CD4-positive, alpha-beta T cell treated with Interleukin-12 subunit alpha and Interleukin-12 subunit beta, for 1 hour (primary cell): ENCODE measurements at regions not wholly inside any gene's neighbourhood (a gene's known extent, or its start where the extent isn't known, plus 50 kb on each side); places are given as distances from the start of the nearest gene placed in this dataset.

Experiments used
- DNase-seq: peaks from one replicate; pipeline ENCODE4 v3.0.0-alpha.2; 2020

DNA sequence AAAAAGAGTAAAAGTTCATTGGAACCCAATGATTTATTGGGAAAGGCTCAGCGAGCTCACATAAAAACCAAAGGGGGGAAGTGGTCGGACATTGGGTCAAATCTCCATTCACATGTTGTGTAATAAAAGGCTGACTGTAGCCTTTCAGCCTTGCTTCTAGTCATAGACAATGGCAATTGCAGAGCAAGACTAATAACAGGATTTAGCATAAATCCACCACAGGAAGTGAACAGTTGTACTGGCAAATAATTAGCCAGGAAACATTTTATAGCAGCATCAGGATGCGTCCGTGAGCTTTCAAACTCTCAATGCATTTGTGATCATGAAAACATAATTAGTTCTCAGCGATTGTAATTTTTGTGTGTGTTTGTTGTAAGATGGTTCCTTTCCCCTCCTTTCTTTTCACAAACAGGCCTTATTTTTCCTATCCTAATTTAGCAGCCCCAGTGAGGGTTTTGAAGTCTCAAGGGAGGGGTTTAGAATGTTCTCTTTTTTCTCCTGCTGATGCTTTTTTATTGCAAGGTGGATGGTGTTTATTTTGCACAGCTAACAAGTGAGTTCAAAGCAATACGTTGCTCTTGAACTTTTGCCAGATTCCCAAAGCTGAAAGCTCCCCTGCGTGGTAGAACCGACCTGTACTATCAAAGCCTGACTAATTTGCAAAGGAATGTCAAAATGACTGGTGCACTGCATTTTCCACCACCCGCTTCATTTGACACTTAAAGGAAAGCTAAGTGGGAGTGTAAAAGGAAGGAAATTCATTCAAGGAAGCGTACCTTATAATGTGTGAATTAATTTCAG, 105.6 kb downstream of the SPRY2 start:
- DNase-seq = no peak

GRCh38 chr13:80227645-80228044, 113.3 kb downstream of the SPRY2 start:
- no peak for DNase-seq

GRCh38 chr13:80226645-80227044, 114.3 kb downstream of the SPRY2 start:
- no peak for DNase-seq

DNA sequence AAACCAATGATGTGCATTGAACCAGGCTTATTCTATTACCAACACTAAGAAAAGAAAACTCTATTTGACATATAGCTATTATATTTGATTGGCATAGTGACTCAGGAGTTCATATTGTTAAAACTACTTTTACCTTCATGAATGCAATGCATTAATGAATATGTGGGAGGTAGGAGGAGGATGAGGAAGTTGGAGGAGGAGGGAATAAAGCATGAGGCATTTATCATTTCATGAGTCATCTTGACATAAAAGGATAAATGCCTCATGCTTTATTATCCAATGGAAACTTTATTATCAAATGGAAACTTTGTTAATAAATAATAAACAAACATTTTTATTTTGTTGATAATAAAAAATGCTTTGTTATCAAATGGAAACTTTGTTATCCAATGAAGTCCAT, 116.5 kb downstream of the SPRY2 start:
- DNase-seq = no peak

GRCh38 chr13:80217614-80218456, 123.1 kb downstream of the SPRY2 start:
- no peak for DNase-seq

DNA sequence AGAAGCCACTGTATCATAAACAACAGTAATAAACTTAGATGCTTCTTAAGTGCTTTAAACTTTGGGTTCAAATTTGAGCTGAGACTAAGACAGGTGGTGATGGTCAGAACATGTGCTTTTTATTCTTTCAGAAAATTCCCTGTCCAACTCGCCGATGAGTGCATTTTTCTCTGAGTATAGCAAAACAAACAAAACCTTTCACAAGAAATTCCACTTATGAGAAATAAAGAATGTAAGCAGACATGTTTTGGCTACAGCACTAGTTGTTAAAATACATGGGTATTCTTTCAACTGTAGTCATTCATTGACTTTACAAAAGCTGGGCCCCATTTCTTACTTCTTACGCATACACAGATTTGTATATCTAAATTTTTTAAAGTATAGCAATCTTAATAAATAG, 125.6 kb downstream of the SPRY2 start:
- DNase-seq = no peak

- DNase-seq = no peak
Observed at GRCh38 chr13:80214521-80214991, 126.4 kb downstream of the SPRY2 start.

- DNase-seq = no peak
Observed at GRCh38 chr13:80214050-80214449, 126.9 kb downstream of the SPRY2 start.

- DNase-seq = no peak
Observed at GRCh38 chr13:80213201-80213600, 127.7 kb downstream of the SPRY2 start.

- no peak for DNase-seq
Observed at GRCh38 chr13:80211566-80211965, 129.4 kb downstream of the SPRY2 start.

DNA sequence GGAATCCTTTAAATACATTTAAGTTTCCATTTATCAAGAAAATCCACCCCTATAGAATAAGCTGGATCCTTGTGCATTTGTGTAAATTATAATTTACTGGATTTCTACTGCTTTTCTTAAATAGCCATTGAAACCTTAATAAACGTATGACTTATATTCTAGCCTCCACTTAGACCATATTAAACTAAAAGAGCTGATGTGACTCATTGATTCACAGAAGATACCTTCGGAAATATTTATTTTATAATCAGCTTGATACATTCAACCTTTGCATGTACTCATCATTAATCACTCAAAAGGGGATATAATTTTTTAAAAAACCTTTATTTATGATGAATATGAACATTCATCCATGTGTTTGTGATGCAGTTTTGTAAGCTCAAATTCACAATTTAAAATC, 136.3 kb downstream of the SPRY2 start:
- DNase-seq = no peak

DNA sequence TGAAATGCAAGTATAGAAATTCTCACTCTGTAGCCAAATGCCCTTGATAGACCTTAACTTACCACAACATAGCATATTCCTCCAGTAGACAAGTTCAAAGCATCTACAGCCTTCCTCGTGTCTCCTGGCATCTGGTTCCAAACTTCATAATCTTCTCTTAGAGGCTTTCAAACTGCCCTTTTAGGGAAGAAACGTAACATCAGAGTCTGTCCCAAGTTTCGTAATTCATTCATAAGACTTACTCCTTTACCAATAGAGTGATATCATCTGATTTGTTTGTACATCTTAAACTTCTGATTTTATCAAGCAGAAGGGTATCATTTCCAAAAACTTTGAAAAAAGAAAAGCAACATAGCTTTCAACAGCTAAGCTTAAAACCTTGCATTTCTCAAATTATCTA, 137.4 kb downstream of the SPRY2 start:
- DNase-seq = no peak

DNA sequence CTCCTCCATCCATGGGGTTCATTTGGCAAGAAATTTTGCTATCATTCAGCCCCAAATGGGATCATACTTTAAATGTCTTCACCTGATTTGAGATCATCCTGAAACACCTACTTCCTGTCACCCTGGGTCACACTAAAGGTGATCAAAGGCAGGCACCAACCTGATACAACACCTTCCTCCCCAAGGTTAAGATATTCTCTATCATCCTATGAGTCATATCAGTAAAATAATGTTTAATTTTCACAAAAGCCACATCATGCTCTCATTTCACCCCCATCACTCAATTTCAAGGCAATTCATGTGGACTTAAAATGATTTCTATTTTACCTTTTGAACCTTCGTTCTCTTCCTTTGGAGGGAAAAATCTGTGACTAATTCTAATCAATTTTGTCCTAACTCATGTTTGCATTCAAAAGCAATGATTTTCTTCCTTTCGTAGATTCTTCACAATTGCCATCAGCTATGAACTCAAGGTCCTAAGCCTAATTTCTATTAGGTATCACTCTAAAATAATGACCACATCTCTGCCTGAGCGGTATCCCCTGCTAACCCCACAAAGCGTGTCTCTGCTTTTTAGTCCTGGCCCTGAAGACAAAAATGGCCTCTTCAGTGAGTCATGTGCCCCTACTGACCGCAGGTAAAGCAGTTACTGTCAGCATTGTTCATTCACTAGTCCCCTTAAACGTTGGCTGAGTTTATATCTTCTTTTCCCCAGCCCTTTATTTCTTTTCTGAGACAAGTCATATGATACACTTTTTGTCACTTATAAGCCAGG, 139.0 kb downstream of the SPRY2 start:
- DNase-seq = no peak

GRCh38 chr13:80199585-80200292, 141.2 kb downstream of the SPRY2 start:
- no peak for DNase-seq

GRCh38 chr13:80199067-80199466, 141.9 kb downstream of the SPRY2 start:
- DNase-seq = no peak

- DNase-seq = no peak
Observed at GRCh38 chr13:80196756-80197155, 144.2 kb downstream of the SPRY2 start.

DNA sequence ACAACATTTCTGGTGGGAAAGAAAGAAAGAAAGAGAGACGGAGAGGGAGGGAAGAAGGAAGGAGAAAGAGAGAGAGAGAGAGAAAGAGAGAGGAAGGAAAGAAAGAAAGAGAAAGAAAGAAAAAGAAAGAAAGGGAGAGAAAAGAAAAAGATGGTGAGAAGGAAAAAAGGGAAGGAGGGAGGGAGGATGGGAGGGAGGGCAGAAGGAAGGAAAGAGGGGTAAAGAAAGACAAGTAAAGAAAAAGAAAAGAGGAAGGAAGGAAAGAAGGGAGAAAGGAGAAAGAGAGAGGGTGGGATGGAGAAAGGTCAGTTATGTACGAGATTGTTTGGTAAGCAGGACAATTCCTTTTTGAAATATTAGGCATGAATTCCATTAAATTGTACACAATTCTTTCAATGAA, 145.3 kb downstream of the SPRY2 start:
- DNase-seq = no peak

- no peak for DNase-seq
Observed at GRCh38 chr13:80189889-80190597, 150.9 kb downstream of the SPRY2 start.

GRCh38 chr13:80180740-80181355, 160.1 kb downstream of the SPRY2 start:
- no peak for DNase-seq

- no peak for DNase-seq
Observed at GRCh38 chr13:80177327-80177726, 163.6 kb downstream of the SPRY2 start.

GRCh38 chr13:80173224-80173623, 167.7 kb downstream of the SPRY2 start:
- DNase-seq = peak; percentile 2
